Activated T-cell treated with anti-CD3 and anti-CD28 coated beads, Interleukin-2, amount 50 U/mL, for 48 hours (primary cell): ENCODE measurements at regions not wholly inside any gene's neighbourhood (a gene's known extent, or its start where the extent isn't known, plus 50 kb on each side); places are given as distances from the start of the nearest gene placed in this dataset.
"Not testable (repeated sequence)": the region's sequence is repeated elsewhere in the genome, so short reads cannot be mapped to it uniquely, and the experiment has no call there.

Experiments used
- DNase-seq, 2 experiments: peaks; one replicate each; pipeline ENCODE4 v3.0.0-alpha.2; 2020

DNA sequence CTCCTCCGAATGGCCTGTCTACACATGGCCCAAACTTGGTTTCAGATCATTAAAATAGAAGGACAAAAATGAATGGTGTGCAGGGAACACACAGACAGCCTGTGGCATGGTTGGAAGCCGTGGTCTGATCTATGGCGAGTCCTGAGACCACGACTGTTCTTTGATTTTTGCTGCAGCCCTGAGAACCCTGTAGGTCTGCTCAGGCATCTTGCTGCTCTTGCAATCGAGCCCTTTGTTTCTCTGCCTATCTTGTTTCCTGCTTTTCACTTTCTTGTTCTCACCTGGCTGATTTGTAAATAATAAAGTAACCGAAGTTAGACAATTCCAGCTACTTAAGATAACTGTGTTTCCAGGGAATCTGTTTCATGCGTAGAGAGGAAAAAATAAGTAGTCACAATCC is 54.1 kb upstream of the NBPF9 start:
- DNase-seq, result peak in 1 of 2 experiments; percentile 21

DNA sequence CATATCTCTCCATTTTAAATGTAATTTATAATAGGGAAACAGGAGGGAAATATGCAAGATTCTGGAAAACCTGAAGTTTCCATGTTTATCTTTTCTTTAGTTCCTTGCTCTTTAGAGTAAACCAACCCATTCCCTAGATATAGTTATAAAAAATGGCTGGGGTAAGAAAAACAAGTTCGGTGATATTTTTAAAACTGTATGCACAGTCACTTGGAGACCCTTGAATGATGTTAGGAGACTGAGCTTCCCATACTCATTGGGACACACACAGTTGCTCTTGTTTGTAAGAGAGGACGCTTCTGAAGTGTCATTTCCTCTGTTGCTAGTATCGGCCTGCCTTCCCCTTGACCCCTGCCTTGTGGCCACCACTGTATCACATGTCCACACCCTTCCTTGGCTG is 55.0 kb upstream of the NBPF9 start:
- DNase-seq, result not testable (repeated sequence)

DNA sequence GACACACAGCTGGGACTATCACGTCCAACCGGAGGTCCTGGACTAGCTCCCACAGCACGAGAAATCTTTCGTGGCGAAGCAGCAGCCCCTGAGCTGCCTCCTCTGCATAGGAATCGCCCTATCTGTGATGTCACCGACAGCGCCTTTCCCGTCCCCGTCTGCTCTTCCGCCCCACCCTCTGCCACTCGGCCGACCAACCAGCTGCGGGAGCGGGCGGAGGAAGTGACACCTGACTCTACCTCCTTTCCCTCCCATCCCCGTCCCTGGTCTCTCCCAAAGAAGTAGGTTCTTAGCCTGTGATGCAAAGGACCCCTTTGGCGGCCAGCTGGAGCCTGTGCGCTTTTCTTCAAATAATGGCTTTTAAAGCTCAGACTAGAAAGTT is 59.7 kb upstream of the NBPF9 start:
- DNase-seq, result not testable (repeated sequence)

DNA sequence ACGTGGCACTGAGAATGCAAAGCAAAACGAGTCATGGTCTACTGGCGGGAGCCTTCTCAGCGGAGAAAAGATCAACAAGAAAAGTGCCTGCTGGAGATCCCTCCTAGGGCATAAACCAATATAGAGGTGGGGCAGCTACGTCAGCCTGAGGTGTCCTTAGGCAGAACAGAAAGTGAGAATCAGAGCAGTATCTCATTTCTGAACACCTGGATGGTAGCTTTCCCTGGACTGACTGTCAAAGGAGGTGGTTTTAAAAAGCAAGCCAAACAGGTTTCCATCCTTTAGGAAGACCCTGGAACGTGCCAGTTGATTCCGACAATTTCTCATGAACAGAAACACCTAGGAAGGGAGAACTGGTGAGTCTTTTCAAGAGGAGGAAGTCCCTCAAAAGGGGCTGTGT is 71.4 kb upstream of the NBPF9 start:
- peak in 1 of 2 experiments; percentile 22 for DNase-seq

DNA sequence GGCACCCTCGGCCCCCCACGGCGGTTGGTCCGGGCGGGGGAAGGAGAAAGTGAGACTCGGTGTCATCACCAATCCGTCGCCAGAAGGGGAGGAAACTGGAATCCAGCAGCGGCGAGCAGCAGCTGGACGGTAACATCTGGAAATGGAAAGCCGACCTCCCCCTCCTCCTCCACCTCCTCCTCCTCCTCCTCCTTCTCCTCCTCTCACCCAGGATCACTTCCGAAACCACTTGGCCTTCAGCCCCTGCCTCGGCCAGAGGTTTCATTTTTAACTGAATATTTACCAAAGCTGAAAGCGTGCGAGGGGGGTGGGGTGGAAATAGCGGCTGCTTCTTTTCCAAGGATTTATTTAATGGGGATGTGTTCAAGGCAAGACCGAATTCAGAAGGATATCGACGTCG is 72.5 kb upstream of the NBPF9 start:
- not testable (repeated sequence) for DNase-seq

DNA sequence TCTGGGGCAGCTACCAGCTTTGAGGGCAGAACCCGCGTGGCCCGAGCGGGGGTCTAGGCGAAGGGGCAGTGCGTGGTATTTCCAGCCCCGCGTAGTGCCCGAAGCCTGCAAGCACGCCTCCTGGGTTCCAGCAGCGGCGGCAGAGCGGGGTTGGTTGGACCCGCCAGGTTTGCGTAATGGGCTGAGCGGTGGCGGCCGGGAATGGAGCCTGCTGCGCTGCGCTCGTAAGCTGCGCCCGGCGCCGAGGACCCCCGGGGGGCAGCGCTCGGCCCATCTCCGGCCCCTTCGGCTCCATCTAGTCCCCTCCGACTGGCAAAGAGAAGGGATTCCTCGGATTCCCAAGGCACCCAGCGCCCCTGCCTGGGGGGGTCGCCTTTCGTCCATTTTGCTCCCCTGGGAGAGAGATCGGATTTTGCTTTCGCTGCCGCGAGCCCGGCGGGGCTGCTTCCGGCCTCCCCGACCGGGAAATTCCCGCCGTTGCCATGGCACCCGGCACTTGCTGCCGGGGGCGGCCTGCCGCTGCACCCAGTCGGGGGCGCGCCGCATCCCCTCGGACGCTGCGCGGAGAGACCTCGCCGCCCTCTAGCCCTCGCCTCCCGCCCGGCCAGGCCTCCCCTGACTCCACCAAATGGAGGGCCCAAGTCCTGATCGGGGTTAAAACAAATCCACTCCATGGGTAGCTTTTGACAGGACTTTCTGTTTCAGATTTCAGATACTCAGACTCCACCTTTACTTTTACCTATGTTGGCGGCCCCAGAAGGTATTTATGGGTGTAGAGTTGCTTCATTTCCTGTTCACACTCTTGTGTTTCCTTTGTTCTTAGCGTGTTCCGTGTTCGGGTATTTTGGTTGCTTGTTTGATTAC is 73.3 kb upstream of the NBPF9 start:
- peak; percentile 78 to 83 for DNase-seq

DNA sequence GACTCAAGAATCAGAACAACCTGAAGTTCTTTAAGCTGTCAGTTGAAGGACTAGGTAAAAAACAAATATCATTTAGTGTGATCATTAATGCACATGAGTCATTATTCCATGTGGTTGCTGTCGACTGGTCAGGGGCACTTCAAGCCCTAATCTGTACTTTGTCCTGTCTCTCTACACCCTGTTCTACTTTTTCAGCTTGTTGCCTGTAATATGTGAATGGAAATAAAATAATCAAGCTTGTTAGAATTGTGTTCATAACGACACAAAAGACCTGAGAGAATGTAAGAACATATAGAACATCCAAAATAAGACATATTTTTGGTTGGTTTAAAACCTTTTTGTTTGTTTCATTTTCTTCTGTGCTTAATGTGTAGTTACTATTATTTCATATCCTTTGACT is 87.4 kb upstream of the NBPF9 start:
- DNase-seq, result not testable (repeated sequence)

DNA sequence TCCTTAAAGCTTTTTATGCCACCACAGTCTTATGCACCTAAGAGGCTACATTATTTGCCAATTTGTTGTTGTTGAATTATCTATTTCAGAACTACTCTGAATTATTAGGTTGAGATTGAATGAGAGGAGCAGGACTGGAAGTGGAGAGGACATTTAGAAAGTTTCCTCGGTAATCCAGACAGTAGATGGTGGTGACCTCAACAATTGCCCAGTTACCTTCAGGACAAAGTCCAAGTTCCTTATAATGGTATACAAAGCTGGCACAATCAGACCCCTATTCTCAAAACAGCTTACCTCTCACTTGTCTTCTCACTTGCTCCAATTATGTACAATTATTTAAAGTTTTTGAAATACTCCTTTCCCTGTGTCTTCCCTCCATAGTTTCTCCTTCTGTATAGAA is 93.3 kb upstream of the NBPF9 start:
- DNase-seq, result not testable (repeated sequence)

DNA sequence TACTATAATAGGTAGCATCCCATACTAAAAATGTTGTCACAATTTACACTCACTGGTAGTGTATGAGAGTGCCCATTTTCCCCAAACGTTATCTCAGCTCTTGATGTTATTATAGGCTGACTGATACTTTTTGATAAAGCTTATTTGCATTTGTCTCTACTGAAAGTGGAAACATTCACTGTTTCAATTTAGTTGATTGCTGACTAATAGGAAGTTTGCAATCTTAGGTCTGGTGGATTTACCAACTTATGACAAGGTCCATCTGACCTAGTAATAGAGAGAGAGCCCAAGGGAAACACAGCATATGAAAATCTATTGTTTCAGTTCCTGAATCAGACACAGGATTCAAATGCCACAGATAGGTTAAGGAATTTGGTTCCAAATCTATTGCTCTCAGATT is 97.2 kb upstream of the NBPF9 start:
- not testable (repeated sequence) for DNase-seq

DNA sequence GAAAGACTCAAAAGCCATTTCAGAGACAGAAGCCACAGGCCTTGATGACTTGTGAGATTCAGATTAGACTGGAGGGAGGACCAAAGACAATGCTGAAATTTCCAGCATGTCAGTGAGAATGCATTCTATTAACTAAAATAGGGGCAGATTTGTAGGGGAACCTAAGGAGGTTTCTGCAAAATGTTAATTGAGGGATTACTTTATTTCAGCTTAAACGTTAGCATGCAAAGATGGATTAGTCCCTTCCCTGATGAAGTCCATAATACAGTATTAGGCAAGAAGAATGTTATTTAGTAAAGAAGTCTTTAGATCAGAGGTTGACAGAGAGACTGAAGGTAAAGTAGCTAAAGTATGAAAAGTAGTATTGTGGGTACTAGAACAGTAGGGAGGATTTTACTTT is 98.9 kb upstream of the NBPF9 start:
- not testable (repeated sequence) for DNase-seq

DNA sequence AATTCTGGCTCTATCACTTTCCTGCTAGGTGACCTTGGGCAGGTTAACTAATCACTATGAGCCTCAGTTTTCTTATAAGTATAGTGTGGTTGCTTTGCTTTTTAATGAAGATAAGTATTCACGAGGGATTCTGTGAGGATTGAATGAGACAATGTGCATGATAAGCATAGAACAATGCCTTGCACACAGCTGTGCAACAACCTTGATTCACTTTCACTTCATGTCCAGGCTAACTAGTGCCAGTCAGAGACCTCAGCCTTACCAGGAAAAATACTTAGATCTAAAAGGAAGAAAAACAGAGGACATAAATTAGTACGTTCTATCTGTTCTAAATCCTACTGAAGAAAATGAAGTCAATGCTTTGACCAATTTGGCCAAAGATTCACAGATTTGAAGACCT is 101.0 kb upstream of the NBPF9 start:
- DNase-seq, result not testable (repeated sequence)

DNA sequence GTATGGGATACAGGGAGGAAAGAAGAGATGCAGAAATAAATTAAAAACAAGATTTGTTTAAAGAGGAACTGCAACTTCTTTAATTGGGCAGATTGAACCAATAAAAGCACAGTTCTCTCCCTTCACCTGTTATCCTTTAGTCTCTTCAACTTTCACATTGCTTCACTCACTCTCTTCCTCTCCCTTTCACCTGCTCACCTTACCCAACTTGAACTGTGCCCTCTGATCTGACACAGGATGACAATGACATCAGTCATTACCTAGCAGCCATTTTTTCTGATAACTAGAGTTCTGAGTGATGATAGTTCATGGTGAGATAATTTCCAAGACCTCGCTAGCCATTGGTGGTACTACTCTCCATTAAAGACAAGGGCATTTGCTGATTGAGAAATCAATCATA is 105.5 kb upstream of the NBPF9 start:
- DNase-seq, result not testable (repeated sequence)

DNA sequence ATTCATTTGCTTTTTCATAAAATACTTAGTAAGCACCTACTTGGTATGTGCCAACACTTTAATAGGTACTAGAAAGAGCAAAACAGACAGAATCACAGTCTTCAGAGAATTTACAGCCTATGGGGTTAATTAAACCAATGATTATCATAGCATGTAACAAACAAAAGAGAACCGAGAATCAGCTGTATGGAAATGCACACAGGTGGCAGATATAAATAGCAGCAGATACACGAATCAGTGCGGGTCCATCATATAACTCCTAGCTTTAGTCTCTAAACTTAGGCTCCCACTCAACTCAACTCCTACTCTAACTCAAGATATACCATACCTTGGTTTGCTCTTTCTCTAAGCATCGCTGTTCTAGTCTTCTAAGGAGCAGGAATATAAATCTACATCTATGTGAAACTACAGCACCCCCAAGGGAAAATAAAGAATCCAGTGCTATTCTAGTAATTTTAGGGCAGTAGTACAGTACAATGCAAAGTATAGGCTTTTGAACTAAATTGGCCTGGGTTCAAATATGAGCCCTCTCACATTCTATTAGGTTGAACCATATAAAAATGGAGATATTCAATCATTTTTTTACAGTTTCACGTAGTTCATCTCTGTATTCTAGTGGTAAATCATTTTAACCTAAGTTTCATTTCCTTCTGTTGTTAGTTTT is 108.5 kb upstream of the NBPF9 start:
- DNase-seq, result not testable (repeated sequence)

DNA sequence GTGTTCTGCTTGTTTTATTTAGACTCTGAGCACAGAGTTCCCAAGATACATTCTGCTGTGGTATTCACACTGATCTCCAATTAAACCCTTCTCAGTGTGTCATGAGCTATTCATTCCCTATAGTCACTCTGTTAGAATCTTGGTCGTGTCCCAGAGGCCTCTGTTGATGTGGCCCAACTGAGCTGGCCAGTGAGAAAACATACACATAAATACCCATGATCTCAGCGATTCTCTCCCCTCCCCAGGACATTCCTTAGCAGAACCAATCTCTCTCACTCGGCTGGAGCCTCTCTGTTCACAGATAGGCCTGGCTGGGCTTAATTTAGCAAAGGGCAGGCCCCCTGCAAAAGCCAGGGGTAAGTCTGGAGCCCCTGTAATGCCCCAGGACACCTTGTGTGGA is 109.6 kb upstream of the NBPF9 start:
- not testable (repeated sequence) for DNase-seq

DNA sequence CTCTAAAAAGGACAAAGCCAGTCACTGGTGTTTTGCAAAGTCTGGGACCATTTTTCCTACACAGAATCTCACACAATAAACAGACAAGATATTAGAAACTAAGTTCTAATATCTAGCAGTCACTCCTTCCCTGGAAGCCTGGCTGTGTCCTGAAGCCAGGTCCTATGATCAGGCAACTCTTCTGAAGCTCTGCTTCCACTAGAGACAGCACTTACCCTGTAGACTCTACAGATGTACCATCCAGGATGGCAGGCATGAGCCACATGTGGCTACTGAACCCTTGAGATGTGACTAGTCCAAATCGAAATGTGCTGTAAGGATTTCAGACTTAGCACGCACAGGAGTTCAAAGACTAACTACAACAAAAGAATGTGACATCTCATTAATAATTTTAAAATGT is 110.3 kb upstream of the NBPF9 start:
- not testable (repeated sequence) for DNase-seq

DNA sequence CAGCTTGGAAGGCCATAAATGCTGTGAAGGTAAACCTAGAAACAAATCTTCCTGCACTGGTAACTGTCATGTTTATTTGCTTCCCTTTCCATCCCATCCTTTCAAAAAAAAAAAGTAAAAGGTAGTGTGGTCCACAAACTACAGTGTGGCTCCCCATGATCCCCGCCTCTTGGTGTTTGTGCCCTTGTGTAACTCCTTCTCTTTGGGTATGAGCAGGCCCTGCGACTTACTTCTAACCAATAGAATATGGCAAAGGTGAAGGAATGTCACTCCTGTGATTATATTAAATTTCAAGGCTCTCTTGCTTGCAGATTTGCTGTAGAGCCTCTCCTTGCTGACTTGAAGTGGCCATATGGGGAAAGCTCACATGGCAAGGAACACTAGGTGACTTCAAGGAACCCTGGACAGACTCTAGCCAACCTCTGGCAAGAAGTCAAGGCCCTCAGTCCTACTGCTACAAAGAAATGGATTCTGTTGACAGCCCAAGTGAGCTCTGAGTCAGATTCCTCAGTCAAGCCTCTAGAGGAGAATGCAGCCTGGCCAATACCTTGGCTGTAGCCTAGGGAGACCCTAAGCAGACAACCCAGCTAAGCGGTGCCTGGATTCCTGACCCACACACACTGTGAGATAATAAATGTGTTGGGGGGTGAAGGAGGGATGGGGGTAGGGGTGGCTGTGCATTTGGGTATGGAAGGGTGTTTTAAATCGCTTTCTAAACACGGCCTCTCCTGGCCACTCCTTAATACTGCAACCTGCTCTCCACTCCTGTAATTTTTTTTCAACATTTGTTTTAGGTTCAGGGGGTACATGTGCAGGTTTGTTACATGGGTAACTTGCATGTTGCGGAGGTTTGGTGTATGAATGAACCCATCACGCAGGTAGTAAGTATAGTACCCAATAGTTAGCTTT is 115.0 kb upstream of the NBPF9 start:
- DNase-seq, result not testable (repeated sequence)

DNA sequence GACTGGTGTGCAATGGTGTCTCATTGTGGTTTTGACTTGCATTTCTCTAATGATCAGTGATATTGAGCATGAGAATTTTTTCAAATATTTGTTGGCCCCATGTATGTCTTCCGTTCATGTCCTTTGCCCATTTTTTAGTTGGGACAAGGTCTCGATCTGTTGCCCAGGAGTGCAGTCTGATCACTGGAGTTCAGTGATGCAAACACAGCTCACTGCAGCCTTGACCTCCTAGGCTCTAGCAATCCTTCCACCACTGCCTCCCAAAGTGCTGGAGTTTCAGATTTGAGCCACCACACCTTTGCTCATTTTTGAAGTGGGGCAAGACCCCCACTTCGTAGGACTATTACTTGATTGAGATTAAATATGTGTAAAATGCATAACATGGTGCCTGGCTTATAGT is 116.2 kb upstream of the NBPF9 start:
- not testable (repeated sequence) for DNase-seq

DNA sequence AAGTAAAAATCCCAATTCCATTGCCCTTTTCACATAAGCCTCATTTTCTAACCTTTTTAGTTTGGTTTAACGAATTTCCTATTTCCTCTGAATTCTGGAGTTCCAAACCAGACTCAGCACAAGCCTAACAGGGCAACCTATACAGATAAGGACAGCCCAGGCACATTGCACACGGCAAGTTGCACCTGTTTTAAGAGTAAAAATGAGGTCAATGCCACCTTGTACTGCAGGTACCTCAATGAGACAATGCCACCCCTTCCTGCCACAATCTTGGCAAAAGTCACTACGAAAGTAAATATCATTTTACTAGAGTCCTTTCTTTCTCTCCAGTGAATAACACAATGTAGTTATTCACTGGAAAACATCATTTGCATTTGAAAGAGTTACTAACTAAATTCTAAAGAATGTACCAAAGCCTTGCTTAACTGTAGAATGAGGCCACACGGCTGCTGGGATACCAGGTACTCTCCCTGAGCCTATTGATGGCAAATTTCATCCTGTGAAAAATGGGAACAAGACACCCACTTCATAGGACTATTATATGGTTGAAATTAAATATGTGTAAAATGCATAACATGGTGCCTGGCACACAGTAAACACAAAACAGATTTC is 117.2 kb upstream of the NBPF9 start:
- not testable (repeated sequence) for DNase-seq

DNA sequence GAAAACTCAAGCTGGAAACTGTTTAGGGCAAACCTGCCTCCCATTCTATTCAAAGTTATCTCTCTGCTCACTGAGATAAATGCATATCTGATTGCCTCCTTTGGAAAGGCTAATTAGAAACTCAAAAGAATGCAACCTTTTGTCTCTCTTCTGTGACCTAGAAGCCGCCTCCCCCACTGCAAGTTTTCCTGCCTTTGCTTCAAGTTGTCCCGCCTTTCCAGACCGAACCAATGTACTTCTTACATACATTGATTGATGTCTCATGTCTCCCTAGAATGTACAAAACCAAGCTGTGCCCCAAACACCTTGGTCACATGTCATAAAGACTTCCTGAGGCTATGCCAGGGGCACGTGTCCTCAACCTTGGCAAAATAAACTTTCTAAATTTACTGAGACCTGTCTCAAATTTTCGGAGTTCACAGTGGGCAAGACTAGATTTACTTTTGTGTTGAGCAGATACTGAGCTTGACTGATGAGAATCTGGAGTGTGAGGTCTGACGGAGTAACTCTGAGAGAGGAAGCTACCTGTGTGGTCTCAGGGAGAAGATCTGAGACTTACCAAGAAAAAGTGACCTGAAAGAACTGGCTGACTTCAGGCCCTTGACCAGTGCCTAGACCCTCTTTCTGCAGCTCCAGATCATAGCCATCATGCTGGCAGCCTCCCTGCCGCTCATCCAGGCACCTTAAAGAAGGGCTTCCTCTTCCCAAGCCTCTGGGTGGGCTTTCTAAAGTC is 124.7 kb upstream of the NBPF9 start:
- not testable (repeated sequence) for DNase-seq

DNA sequence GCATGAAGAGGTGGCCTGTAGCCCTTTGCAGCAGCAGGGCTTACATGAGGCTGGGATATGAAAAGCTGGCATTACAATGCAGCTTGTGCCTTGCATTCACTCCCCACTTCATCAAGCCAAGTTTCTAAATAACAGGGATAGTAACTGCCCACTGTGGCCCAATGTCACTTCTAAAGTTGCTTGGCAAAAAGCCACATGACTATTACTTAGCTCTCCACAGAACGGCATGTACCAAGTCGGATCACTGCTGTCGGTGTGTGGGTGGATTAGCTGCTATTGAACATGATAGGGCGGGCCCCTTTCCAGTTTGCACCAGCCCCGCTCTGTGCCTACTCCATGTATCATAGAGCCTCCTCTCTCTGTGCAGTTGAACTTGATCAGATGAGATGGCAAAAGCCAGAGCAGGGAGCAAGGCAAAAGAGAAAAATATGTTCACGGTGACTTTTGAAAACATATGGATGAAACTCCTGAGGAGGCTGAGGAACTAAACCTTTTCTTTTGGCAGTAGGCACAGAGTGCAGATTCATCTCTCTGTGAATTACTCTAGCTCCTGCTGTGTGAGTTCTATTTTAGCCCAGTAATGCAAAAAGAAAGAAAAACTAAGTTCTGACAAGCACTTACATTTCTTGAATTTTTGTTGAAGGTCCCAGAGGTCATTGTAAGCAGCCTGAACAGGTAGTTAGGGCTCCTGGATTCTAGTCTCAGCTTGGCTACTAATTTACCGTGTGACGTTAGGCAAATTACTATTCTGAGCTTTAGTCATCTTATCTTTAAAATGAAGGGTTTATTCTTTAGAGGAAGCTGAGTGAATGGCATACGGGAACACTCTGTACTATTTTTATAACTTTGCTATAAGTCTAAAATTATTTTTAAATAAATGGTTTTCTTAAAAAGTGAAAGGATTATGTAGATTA is 125.6 kb upstream of the NBPF9 start:
- DNase-seq, result not testable (repeated sequence)

DNA sequence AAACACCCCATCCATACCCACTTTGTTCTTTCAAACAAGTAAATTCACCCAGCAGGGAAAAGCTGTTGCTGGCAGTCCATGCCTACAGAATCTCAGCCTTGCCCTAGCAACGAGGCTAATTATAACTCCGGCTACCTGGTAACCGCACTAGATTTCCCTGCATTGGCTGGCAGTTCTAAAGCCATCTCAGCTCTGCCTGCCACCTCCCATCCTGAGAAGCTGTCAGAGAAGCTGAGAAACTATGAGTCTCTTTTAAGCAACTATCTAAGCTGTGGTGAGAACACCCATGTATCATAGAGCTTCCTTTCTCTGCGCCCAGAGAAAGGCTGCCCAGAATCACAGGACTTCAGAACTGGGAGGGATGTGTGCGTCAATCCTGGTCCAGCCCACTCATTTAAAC is 126.5 kb upstream of the NBPF9 start:
- DNase-seq, result not testable (repeated sequence)
